ENCODE measurements at regions not wholly inside any gene's neighbourhood (a gene's known extent, or its start where the extent isn't known, plus 50 kb on each side); places are given as distances from the start of the nearest gene placed in this dataset.

- H3K9me3 Mint-ChIP-seq, result peaks cover 83% of the 10 kb centered on the region
- no peak for TF ChIP-seq ATF1 (CRISPR knock-in tag; IDR thresholded peaks at IDR 0.05)
- no peak for TF ChIP-seq ZNF219 (CRISPR knock-in tag; IDR thresholded peaks at IDR 0.05; ENCODE audit: borderline replicate concordance)
- no peak for TF ChIP-seq OVOL2 (CRISPR knock-in tag; IDR thresholded peaks at IDR 0.05; ENCODE audit: borderline replicate concordance)
- TF ChIP-seq ARID4B (CRISPR knock-in tag; IDR thresholded peaks at IDR 0.05; ENCODE audit: borderline replicate concordance), result no peak
- TF ChIP-seq E2F4 (CRISPR knock-in tag; IDR thresholded peaks at IDR 0.05; ENCODE audit: borderline replicate concordance, low read depth), result no peak
- no peak for TF ChIP-seq MLX (CRISPR knock-in tag; IDR thresholded peaks at IDR 0.05)
- no peak for TF ChIP-seq PREB (CRISPR knock-in tag; IDR thresholded peaks at IDR 0.05; ENCODE audit: borderline replicate concordance)
- no peak for TF ChIP-seq FOXP4 (CRISPR knock-in tag; IDR thresholded peaks at IDR 0.05)
- no peak for TF ChIP-seq TP53 (CRISPR knock-in tag; IDR thresholded peaks at IDR 0.05)
- no peak for TF ChIP-seq EMX1 (CRISPR knock-in tag; IDR thresholded peaks at IDR 0.05)
- TF ChIP-seq NR1H2 (CRISPR knock-in tag; IDR thresholded peaks at IDR 0.05), result no peak
- no peak for TF ChIP-seq ZBTB21 (CRISPR knock-in tag; IDR thresholded peaks at IDR 0.05; ENCODE audit: borderline replicate concordance)
- TF ChIP-seq IRF2 (CRISPR knock-in tag; IDR thresholded peaks at IDR 0.05; ENCODE audit: borderline replicate concordance, low read depth), result no peak
- ChIA-PET POLR2A (no interaction called here), CTCF (no interaction called here)
- H3K36me3 Mint-ChIP-seq, result peaks cover 79% of the 10 kb centered on the region
- H3K27me3 Mint-ChIP-seq (ENCODE audit: low read depth), result peaks cover 6% of the 10 kb centered on the region
- ATAC-seq, result no peak
- no peak for DNase-seq (ENCODE audit: low spot score)
- no peak overlapping the region for H3K27ac Mint-ChIP-seq
- no peaks in the 10 kb centered on the region for H3K4me1 Mint-ChIP-seq
- no peak overlapping the region for H3K4me3 Mint-ChIP-seq
Measured at GRCh38 chr12:126312457-126312856, 1247.2 kb downstream of the AACS start.

GRCh38 chr12:126316411-126316810 lies 1251.2 kb downstream of the AACS start:
- DNase-seq (ENCODE audit: low spot score) (no peak), ATAC-seq (no peak)
- Mint-ChIP-seq H3K27me3 (ENCODE audit: low read depth) (peaks cover 6% of the 10 kb centered on the region; the same call in 1 of the 2 replicates), H3K4me3 (no peak overlapping the region), H3K36me3 (peaks cover 65% of the 10 kb centered on the region), H3K27ac (no peak overlapping the region), H3K4me1 (no peaks in the 10 kb centered on the region), H3K9me3 (peaks cover 80% of the 10 kb centered on the region)
- ChIA-PET CTCF (no interaction called here), POLR2A (no interaction called here)
- TF ChIP-seq CDX4 (CRISPR knock-in tag; IDR thresholded peaks at IDR 0.05; ENCODE audit: borderline replicate concordance) (no peak), ZNF396 (CRISPR knock-in tag; IDR thresholded peaks at IDR 0.05; ENCODE audit: borderline replicate concordance) (no peak), ZNF138 (CRISPR knock-in tag; conservative IDR thresholded peaks at IDR 0.05) (no peak), ELF4 (CRISPR knock-in tag; IDR thresholded peaks at IDR 0.05; ENCODE audit: low read depth) (no peak), ZNF219 (CRISPR knock-in tag; IDR thresholded peaks at IDR 0.05; ENCODE audit: borderline replicate concordance) (no peak), ZNF671 (CRISPR knock-in tag; IDR thresholded peaks at IDR 0.05) (no peak), USF1 (CRISPR knock-in tag; IDR thresholded peaks at IDR 0.05) (no peak), ZNF423 (CRISPR knock-in tag; IDR thresholded peaks at IDR 0.05) (no peak), RORB (CRISPR knock-in tag; IDR thresholded peaks at IDR 0.05) (no peak), MXD4 (CRISPR knock-in tag; IDR thresholded peaks at IDR 0.05; ENCODE audit: borderline replicate concordance) (no peak), CBFB (CRISPR knock-in tag; IDR thresholded peaks at IDR 0.05; ENCODE audit: low read depth) (no peak), EMX1 (CRISPR knock-in tag; IDR thresholded peaks at IDR 0.05) (no peak), CREM (CRISPR knock-in tag; IDR thresholded peaks at IDR 0.05) (no peak)
